Peyer's patch (tissue), 4 donors: ENCODE measurements at regions not wholly inside any gene's neighbourhood (a gene's known extent, or its start where the extent isn't known, plus 50 kb on each side); places are given as distances from the start of the nearest gene placed in this dataset.

ENCODE experiments used
- POLR2A ChIP-seq, 2 donors: fragments of 450-650 bp; IDR thresholded peaks; one replicate each; pipeline ENCODE4 v1.5.1; 2017; ENCODE audit warnings: antibody characterized with exemption in 2 of 2, mild to moderate bottlenecking in 2 of 2, moderate library complexity in 2 of 2
- TF ChIP-seq, protein P1 (sequence below), 6 experiments: fragments of 450-650 bp in 4 of 6; fragments of 200-600 bp in 2 of 6; sonication (generic) in 1 of 6; IDR thresholded peaks; one replicate each; pipeline ENCODE4 v1.5.1; 2017 to 2019; ENCODE audit warnings: antibody characterized with exemption in 6 of 6, mild to moderate bottlenecking in 3 of 6, moderate library complexity in 1 of 6

DNA sequence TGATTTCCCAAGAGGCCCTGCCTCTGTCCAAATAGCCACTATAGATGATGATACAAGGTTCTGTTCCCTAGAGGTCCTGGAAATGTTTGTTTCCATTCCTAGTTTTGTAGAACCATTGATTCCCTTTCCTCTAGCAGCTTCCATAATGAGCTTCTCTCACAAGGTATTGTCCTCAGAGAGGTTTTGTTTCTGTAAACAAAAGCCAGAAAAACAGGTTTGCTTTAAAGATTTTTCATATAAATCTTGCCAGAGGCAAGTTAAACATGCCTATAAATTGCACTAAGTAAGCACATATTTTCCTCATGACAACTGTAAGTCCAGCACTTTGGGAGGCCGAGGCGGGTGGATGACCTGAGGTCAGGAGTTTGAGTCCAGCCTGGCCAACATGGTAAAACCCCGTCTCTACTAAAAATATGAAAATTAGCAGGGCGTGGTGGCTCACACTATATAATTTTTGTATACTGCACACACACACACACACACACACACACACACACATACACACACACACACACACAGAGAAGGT, 1787.7 kb downstream of the EFNA5 start:
- TF ChIP-seq, protein P1, sequence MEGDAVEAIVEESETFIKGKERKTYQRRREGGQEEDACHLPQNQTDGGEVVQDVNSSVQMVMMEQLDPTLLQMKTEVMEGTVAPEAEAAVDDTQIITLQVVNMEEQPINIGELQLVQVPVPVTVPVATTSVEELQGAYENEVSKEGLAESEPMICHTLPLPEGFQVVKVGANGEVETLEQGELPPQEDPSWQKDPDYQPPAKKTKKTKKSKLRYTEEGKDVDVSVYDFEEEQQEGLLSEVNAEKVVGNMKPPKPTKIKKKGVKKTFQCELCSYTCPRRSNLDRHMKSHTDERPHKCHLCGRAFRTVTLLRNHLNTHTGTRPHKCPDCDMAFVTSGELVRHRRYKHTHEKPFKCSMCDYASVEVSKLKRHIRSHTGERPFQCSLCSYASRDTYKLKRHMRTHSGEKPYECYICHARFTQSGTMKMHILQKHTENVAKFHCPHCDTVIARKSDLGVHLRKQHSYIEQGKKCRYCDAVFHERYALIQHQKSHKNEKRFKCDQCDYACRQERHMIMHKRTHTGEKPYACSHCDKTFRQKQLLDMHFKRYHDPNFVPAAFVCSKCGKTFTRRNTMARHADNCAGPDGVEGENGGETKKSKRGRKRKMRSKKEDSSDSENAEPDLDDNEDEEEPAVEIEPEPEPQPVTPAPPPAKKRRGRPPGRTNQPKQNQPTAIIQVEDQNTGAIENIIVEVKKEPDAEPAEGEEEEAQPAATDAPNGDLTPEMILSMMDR (IDR thresholded peaks at IDR 0.05), result no peak
- TF ChIP-seq POLR2A (IDR thresholded peaks at IDR 0.05), result no peak
